Superior temporal gyrus (tissue), 1 donor: ENCODE measurements at regions not wholly inside any gene's neighbourhood (a gene's known extent, or its start where the extent isn't known, plus 50 kb on each side); places are given as distances from the start of the nearest gene placed in this dataset.
"Not testable (repeated sequence)": the region's sequence is repeated elsewhere in the genome, so short reads cannot be mapped to it uniquely, and the experiment has no call there.

Experiments
- DNase-seq: peaks from one replicate; pipeline ENCODE4 v3.0.0-alpha.2; 2016; ENCODE audit errors: extremely low spot score

GRCh38 chr12:75872762-75873161, 158.8 kb downstream of the PHLDA1 start:
- no peak for DNase-seq

- DNase-seq = no peak
Measured at GRCh38 chr12:75870878-75871277, 160.7 kb downstream of the PHLDA1 start.

- no peak for DNase-seq
Measured at GRCh38 chr12:75868501-75868900, 163.1 kb downstream of the PHLDA1 start.

- no peak for DNase-seq
Measured at GRCh38 chr12:75865315-75865714, 166.3 kb downstream of the PHLDA1 start.

- DNase-seq = no peak
Measured at GRCh38 chr12:75864161-75864560, 167.4 kb downstream of the PHLDA1 start.

- no peak for DNase-seq
Measured at GRCh38 chr12:75863533-75863932, 168.0 kb downstream of the PHLDA1 start.

GRCh38 chr12:75862692-75863471, 168.7 kb downstream of the PHLDA1 start:
- DNase-seq = no peak

GRCh38 chr12:75859868-75860267, 171.7 kb downstream of the PHLDA1 start:
- DNase-seq = no peak

GRCh38 chr12:75856235-75856634, 175.3 kb downstream of the PHLDA1 start:
- DNase-seq = no peak

GRCh38 chr12:75855360-75855759, 176.2 kb downstream of the PHLDA1 start:
- DNase-seq = no peak

GRCh38 chr12:75854681-75855309, 176.8 kb downstream of the PHLDA1 start:
- DNase-seq = no peak

GRCh38 chr12:75854137-75854536, 177.4 kb downstream of the PHLDA1 start:
- DNase-seq = not testable (repeated sequence)

- no peak for DNase-seq
Measured at GRCh38 chr12:75853626-75854025, 177.9 kb downstream of the PHLDA1 start.

GRCh38 chr12:75852956-75853355, 178.6 kb downstream of the PHLDA1 start:
- no peak for DNase-seq

GRCh38 chr12:75852143-75852542, 179.4 kb downstream of the PHLDA1 start:
- DNase-seq = no peak

- DNase-seq = no peak
Measured at GRCh38 chr12:75850721-75851462, 180.7 kb downstream of the PHLDA1 start.

GRCh38 chr12:75848961-75849360, 182.6 kb downstream of the PHLDA1 start:
- no peak for DNase-seq

- peak; percentile 85 for DNase-seq
Measured at GRCh38 chr12:75848431-75848925, 183.1 kb downstream of the PHLDA1 start.

- DNase-seq = no peak
Measured at GRCh38 chr12:75846102-75846501, 185.5 kb downstream of the PHLDA1 start.

- DNase-seq = no peak
Measured at GRCh38 chr12:75844985-75845384, 186.6 kb downstream of the PHLDA1 start.

GRCh38 chr12:75844049-75844770, 187.4 kb downstream of the PHLDA1 start:
- DNase-seq = no peak

- peak; percentile 52 for DNase-seq
Measured at GRCh38 chr12:75842090-75842489, 189.5 kb downstream of the PHLDA1 start.
